SK-N-SH treated with all-trans-retinoic acid at 6 μM for 48 hours (cell line): ENCODE measurements at regions not wholly inside any gene's neighbourhood (a gene's known extent, or its start where the extent isn't known, plus 50 kb on each side); places are given as distances from the start of the nearest gene placed in this dataset.

Experiments used
- ATAC-seq: fragments of 200-7000 bp; cut with Tn5 transposase; 3 replicates; pipeline ENCODE4 v1.9.1; 2020; ENCODE audit warnings: mild to moderate bottlenecking, moderate library complexity
- ARNTL ChIP-seq: fragments of 450-650 bp; formaldehyde crosslinking; IDR thresholded peaks from 2 replicates; pipeline ENCODE4 v1.5.0; 2020; ENCODE audit warnings: low read depth, mild to moderate bottlenecking, moderate library complexity, borderline replicate concordance
- BACH2 ChIP-seq: fragments of 250-450 bp; sonication (Bioruptor Pico); IDR thresholded peaks from 2 replicates; pipeline ENCODE4 v1.9.0; 2021; ENCODE audit warnings: mild to moderate bottlenecking, borderline replicate concordance
- CREB5 ChIP-seq: fragments of 250-450 bp; sonication (Bioruptor Pico); IDR thresholded peaks from 2 replicates; pipeline ENCODE4 v1.5.1; 2020; ENCODE audit warnings: low read depth, mild to moderate bottlenecking, moderate library complexity
- CSDC2 ChIP-seq: fragments of 250-450 bp; sonication (Bioruptor Pico); IDR thresholded peaks from 2 replicates; pipeline ENCODE4 v1.5.0; 2020; ENCODE audit warnings: mild to moderate bottlenecking, moderate library complexity
- CSRNP3 ChIP-seq: fragments of 250-450 bp; sonication (Bioruptor Pico); IDR thresholded peaks from 2 replicates; pipeline ENCODE4 v1.5.1; 2021; ENCODE audit warnings: mild to moderate bottlenecking, moderate library complexity
- ESRRG ChIP-seq: fragments of 250-450 bp; sonication (Bioruptor Pico); IDR thresholded peaks from 2 replicates; pipeline ENCODE4 v1.6.1; 2021; ENCODE audit warnings: mild to moderate bottlenecking
- GLIS3 ChIP-seq: fragments of 250-450 bp; sonication (Bioruptor Pico); IDR thresholded peaks from 2 replicates; pipeline ENCODE4 v1.5.0; 2020; ENCODE audit warnings: mild to moderate bottlenecking, moderate library complexity
- ISL1 ChIP-seq: fragments of 250-450 bp; sonication (Bioruptor Pico); IDR thresholded peaks from 2 replicates; pipeline ENCODE4 v2.1.2; 2022; ENCODE audit warnings: mild to moderate bottlenecking, moderate library complexity
- OSR1 ChIP-seq: fragments of 250-450 bp; sonication (Bioruptor Pico); IDR thresholded peaks from 2 replicates; pipeline ENCODE4 v1.8.0; 2022; ENCODE audit warnings: moderate library complexity, mild to moderate bottlenecking, inconsistent platforms
- PATZ1 ChIP-seq: fragments of 250-450 bp; sonication (Bioruptor Pico); IDR thresholded peaks from 2 replicates; pipeline ENCODE4 v1.8.0; 2020; ENCODE audit warnings: mild to moderate bottlenecking, moderate library complexity, borderline replicate concordance
- POU6F1 ChIP-seq: fragments of 250-450 bp; sonication (Bioruptor Pico); IDR thresholded peaks from 2 replicates; pipeline ENCODE4 v1.8.0; 2021; ENCODE audit warnings: low read depth, mild to moderate bottlenecking, moderate library complexity, borderline replicate concordance
- PPARA ChIP-seq: fragments of 250-450 bp; sonication (Bioruptor Pico); IDR thresholded peaks from 2 replicates; pipeline ENCODE4 v1.5.0; 2020; ENCODE audit warnings: mild to moderate bottlenecking, borderline replicate concordance
- RARB ChIP-seq: fragments of 250-450 bp; sonication (Bioruptor Pico); IDR thresholded peaks from 2 replicates; pipeline ENCODE4 v1.8.0; 2021; ENCODE audit warnings: mild to moderate bottlenecking, moderate library complexity
- SNAI2 ChIP-seq: fragments of 250-450 bp; sonication (Bioruptor Pico); IDR thresholded peaks from 2 replicates; pipeline ENCODE4 v1.5.0; 2020; ENCODE audit warnings: mild to moderate bottlenecking, moderate library complexity
- TOX ChIP-seq: fragments of 250-450 bp; sonication (Bioruptor Pico); IDR thresholded peaks from 2 replicates; pipeline ENCODE4 v1.8.0; 2021; ENCODE audit warnings: mild to moderate bottlenecking, moderate library complexity, borderline replicate concordance
- TSHZ2 ChIP-seq: fragments of 250-450 bp; sonication (Bioruptor Pico); IDR thresholded peaks from 2 replicates; pipeline ENCODE4 v1.5.0; 2020; ENCODE audit warnings: mild to moderate bottlenecking, moderate library complexity
- ZC3H10 ChIP-seq: fragments of 250-450 bp; sonication (Bioruptor Pico); IDR thresholded peaks from 2 replicates; pipeline ENCODE4 v1.5.1; 2021; ENCODE audit warnings: mild to moderate bottlenecking, moderate library complexity
- ZFP3 ChIP-seq: fragments of 250-450 bp; sonication (Bioruptor Pico); IDR thresholded peaks from 2 replicates; pipeline ENCODE4 v1.5.0; 2020; ENCODE audit warnings: mild to moderate bottlenecking, moderate library complexity
- ZFP30 ChIP-seq: fragments of 450-650 bp; formaldehyde crosslinking; IDR thresholded peaks from 2 replicates; pipeline ENCODE4 v1.5.0; 2022; ENCODE audit warnings: mild to moderate bottlenecking, moderate library complexity
- ZNF565 ChIP-seq: fragments of 450-650 bp; formaldehyde crosslinking; conservative IDR thresholded peaks from 2 replicates; pipeline ENCODE4 v1.5.0; 2020; ENCODE audit warnings: low read depth, mild to moderate bottlenecking, moderate library complexity
- ZNF70 ChIP-seq: fragments of 450-650 bp; formaldehyde crosslinking; IDR thresholded peaks from 2 replicates; pipeline ENCODE4 v1.5.0; 2020; ENCODE audit warnings: mild to moderate bottlenecking, moderate library complexity
- ZNF8 ChIP-seq: fragments of 450-650 bp; formaldehyde crosslinking; IDR thresholded peaks from 2 replicates; pipeline ENCODE4 v1.5.0; 2020; ENCODE audit warnings: mild to moderate bottlenecking, moderate library complexity

GRCh38 chr4:159735281-159736207 is 632.7 kb downstream of the RAPGEF2 start:
- no peak for TF ChIP-seq ZFP30 (CRISPR knock-in tag)
- TF ChIP-seq, all 23 proteins: peak for 0
- ATAC-seq: no peak

GRCh38 chr4:159736411-159736810 is 633.5 kb downstream of the RAPGEF2 start:
- no peak for ATAC-seq
- TF ChIP-seq CSDC2 (CRISPR knock-in tag) (no peak), PATZ1 (CRISPR knock-in tag) (no peak), CREB5 (CRISPR knock-in tag) (no peak), RARB (no peak), ISL1 (CRISPR knock-in tag) (no peak), TSHZ2 (no peak), TOX (CRISPR knock-in tag) (no peak), OSR1 (no peak), SNAI2 (CRISPR knock-in tag) (no peak), ZNF8 (CRISPR knock-in tag) (no peak), ESRRG (CRISPR knock-in tag) (no peak), ZFP30 (CRISPR knock-in tag) (no peak), ARNTL (CRISPR knock-in tag) (no peak), PPARA (CRISPR knock-in tag) (no peak), ZNF70 (CRISPR knock-in tag) (no peak), BACH2 (CRISPR knock-in tag) (no peak), GLIS3 (CRISPR knock-in tag) (no peak)

- TF ChIP-seq ISL1 (CRISPR knock-in tag): no peak
- TF ChIP-seq ZC3H10: no peak
- no peak for TF ChIP-seq ZFP30 (CRISPR knock-in tag)
- TF ChIP-seq CSDC2 (CRISPR knock-in tag): no peak
- no peak for TF ChIP-seq ZNF8 (CRISPR knock-in tag)
- TF ChIP-seq CSRNP3 (CRISPR knock-in tag): no peak
- TF ChIP-seq TOX (CRISPR knock-in tag): no peak
- no peak for TF ChIP-seq ESRRG (CRISPR knock-in tag)
- TF ChIP-seq ZNF70 (CRISPR knock-in tag): no peak
- TF ChIP-seq PATZ1 (CRISPR knock-in tag): no peak
- TF ChIP-seq ZFP3: no peak
- TF ChIP-seq BACH2 (CRISPR knock-in tag): no peak
- no peak for TF ChIP-seq ARNTL (CRISPR knock-in tag)
- TF ChIP-seq ZNF565 (CRISPR knock-in tag): no peak
- TF ChIP-seq POU6F1 (CRISPR knock-in tag): no peak
- no peak for TF ChIP-seq RARB
- no peak for TF ChIP-seq CREB5 (CRISPR knock-in tag)
- no peak for ATAC-seq
Measured at GRCh38 chr4:159743971-159744370, 641.1 kb downstream of the RAPGEF2 start.
